SK-N-MC (cell line): ENCODE measurements at regions not wholly inside any gene's neighbourhood (a gene's known extent, or its start where the extent isn't known, plus 50 kb on each side); places are given as distances from the start of the nearest gene placed in this dataset.

ENCODE experiments used
- DNase-seq: peaks from one replicate; pipeline ENCODE4 v3.0.0-alpha.2; 2011; ENCODE audit warnings: low read depth, low spot score
- H3K27ac ChIP-seq: fragments of 200-600 bp; sonication (generic); 2 replicates; pipeline ENCODE4 v1.5.1; 2016; ENCODE audit warnings: mixed run types
- H3K36me3 ChIP-seq: fragments of 200-600 bp; sonication (generic); 2 replicates; pipeline ENCODE4 v1.6.1; 2017; ENCODE audit warnings: antibody characterized with exemption, low read length, mixed read lengths; ENCODE audit not compliant: insufficient read depth
- H3K4me3 ChIP-seq: fragments of 200-600 bp; sonication (generic); 2 replicates; pipeline ENCODE4 v1.5.1; 2016
- H3K9ac ChIP-seq: fragments of 200-600 bp; sonication (generic); 2 replicates; pipeline ENCODE4 v1.8.0; 2017; ENCODE audit warnings: mixed run types, mixed read lengths; ENCODE audit not compliant: insufficient read length
- H3K9me3 ChIP-seq: fragments of 200-600 bp; sonication (generic); 2 replicates; pipeline ENCODE4 v1.6.1; 2017; ENCODE audit warnings: low read depth, mild to moderate bottlenecking, antibody characterized with exemption, low read length, moderate library complexity, mixed read lengths
- EZH2 ChIP-seq: fragments of 200-600 bp; sonication (generic); IDR thresholded peaks from one replicate; pipeline ENCODE4 v1.6.1; 2017; ENCODE audit warnings: antibody characterized with exemption
- FOXP2 ChIP-seq: optimal IDR thresholded peaks from 2 replicates; pipeline ENCODE3; 2011; ENCODE audit warnings: mild to moderate bottlenecking, moderate library complexity; ENCODE audit not compliant: insufficient read depth; ENCODE audit errors: extremely low read length, control extremely low read depth
- POLR2AphosphoS5 ChIP-seq: IDR thresholded peaks from 2 replicates; pipeline ENCODE4 v1.6.1; 2012; ENCODE audit warnings: mild to moderate bottlenecking, low read depth, low read length, borderline replicate concordance

- no peak overlapping the region for H3K27ac ChIP-seq
These were observed 911.6 kb upstream of the ARPP21 start for GRCh38 chr3:34727700-34728099.

GRCh38 chr3:34742151-34742550 is 897.2 kb upstream of the ARPP21 start:
- no peak overlapping the region for H3K9ac ChIP-seq
- H3K36me3 ChIP-seq = no peaks in the 10 kb centered on the region
- H3K27ac ChIP-seq = no peak overlapping the region
- H3K9me3 ChIP-seq = no peaks in the 10 kb centered on the region
- TF ChIP-seq POLR2AphosphoS5 (no peak), FOXP2 (no peak)
- DNase-seq = no peak
- no peak overlapping the region for H3K4me3 ChIP-seq

More at GRCh38 chr3:34727700-34728099, 911.6 kb upstream of the ARPP21 start:
- H3K9me3 ChIP-seq = no peaks in the 10 kb centered on the region
- no peak overlapping the region for H3K9ac ChIP-seq
- H3K36me3 ChIP-seq = no peaks in the 10 kb centered on the region
- H3K4me3 ChIP-seq = no peak overlapping the region
- no peak for TF ChIP-seq POLR2AphosphoS5
- TF ChIP-seq EZH2 = no peak
- TF ChIP-seq FOXP2 = no peak
- DNase-seq = no peak

- DNase-seq = no peak
- no peaks in the 10 kb centered on the region for H3K36me3 ChIP-seq
- H3K9me3 ChIP-seq = no peaks in the 10 kb centered on the region
- H3K27ac ChIP-seq = no peak overlapping the region
- no peak overlapping the region for H3K9ac ChIP-seq
- H3K4me3 ChIP-seq = no peak overlapping the region
- TF ChIP-seq POLR2AphosphoS5 = no peak
These were observed 880.6 kb upstream of the ARPP21 start for GRCh38 chr3:34758630-34759261.

- DNase-seq = no peak
- Histone ChIP-seq H3K27ac (no peak overlapping the region), H3K4me3 (no peak overlapping the region), H3K9ac (no peak overlapping the region), H3K36me3 (no peaks in the 10 kb centered on the region), H3K9me3 (no peaks in the 10 kb centered on the region)
- no peak for TF ChIP-seq POLR2AphosphoS5
- no peak for TF ChIP-seq FOXP2
- no peak for TF ChIP-seq EZH2
These were observed 861.9 kb upstream of the ARPP21 start for GRCh38 chr3:34777386-34777785.

- H3K4me3 ChIP-seq = no peak overlapping the region
- no peaks in the 10 kb centered on the region for H3K36me3 ChIP-seq
- no peak overlapping the region for H3K27ac ChIP-seq
- TF ChIP-seq FOXP2 (no peak), EZH2 (no peak), POLR2AphosphoS5 (no peak)
- H3K9ac ChIP-seq = no peak overlapping the region
- no peaks in the 10 kb centered on the region for H3K9me3 ChIP-seq
- DNase-seq = no peak
These were observed 860.2 kb upstream of the ARPP21 start for GRCh38 chr3:34779092-34779491.

- no peak for DNase-seq
- Histone ChIP-seq H3K9me3 (no peaks in the 10 kb centered on the region), H3K36me3 (no peaks in the 10 kb centered on the region), H3K9ac (no peak overlapping the region), H3K27ac (no peak overlapping the region), H3K4me3 (no peak overlapping the region)
- no peak for TF ChIP-seq EZH2
- no peak for TF ChIP-seq FOXP2
- no peak for TF ChIP-seq POLR2AphosphoS5
These were observed 859.0 kb upstream of the ARPP21 start for GRCh38 chr3:34780294-34780693.

GRCh38 chr3:34780973-34781372 is 858.4 kb upstream of the ARPP21 start:
- H3K4me3 ChIP-seq = no peak overlapping the region

GRCh38 chr3:34782871-34783270 is 856.5 kb upstream of the ARPP21 start:
- DNase-seq = no peak

More at GRCh38 chr3:34780973-34781372, 858.4 kb upstream of the ARPP21 start:
- no peak for DNase-seq
- Histone ChIP-seq H3K9ac (no peak overlapping the region), H3K9me3 (no peaks in the 10 kb centered on the region), H3K27ac (no peak overlapping the region), H3K36me3 (no peaks in the 10 kb centered on the region)
- TF ChIP-seq EZH2 = no peak
- no peak for TF ChIP-seq FOXP2
- no peak for TF ChIP-seq POLR2AphosphoS5

GRCh38 chr3:34783876-34784275 is 855.4 kb upstream of the ARPP21 start:
- Histone ChIP-seq H3K27ac (peak overlapping the region; percentile 16), H3K9ac (no peak overlapping the region), H3K4me3 (no peak overlapping the region), H3K36me3 (no peaks in the 10 kb centered on the region), H3K9me3 (no peaks in the 10 kb centered on the region)
- no peak for DNase-seq
- TF ChIP-seq FOXP2 = no peak
- TF ChIP-seq EZH2 = no peak
- no peak for TF ChIP-seq POLR2AphosphoS5

More at GRCh38 chr3:34782871-34783270, 856.5 kb upstream of the ARPP21 start:
- Histone ChIP-seq H3K9ac (no peak overlapping the region), H3K4me3 (no peak overlapping the region), H3K27ac (no peak overlapping the region), H3K36me3 (no peaks in the 10 kb centered on the region), H3K9me3 (no peaks in the 10 kb centered on the region)
- TF ChIP-seq FOXP2 (no peak), EZH2 (no peak), POLR2AphosphoS5 (no peak)
